ENCODE measurements at regions not wholly inside any gene's neighbourhood (a gene's known extent, or its start where the extent isn't known, plus 50 kb on each side); places are given as distances from the start of the nearest gene placed in this dataset.

DNA sequence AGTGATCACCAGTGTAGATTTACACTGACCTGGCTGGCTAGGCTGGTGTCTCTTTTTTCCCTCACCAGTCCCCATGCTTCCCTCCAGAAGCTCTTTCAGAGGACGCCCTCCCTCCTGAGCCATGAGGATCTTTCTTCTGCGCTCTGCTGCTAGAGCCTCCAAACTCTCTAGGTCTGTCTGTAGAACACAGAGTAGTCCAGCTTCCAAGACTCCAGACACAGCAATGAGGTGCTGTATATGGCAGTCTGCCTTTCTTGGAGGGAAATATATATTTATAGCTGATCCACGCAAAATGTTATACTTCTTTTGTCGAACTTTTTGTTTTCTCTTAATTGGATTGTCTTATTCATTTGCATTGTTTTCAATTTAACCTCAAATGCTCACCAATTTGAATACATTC lies 1121.8 kb downstream of the ROBO2 start:
- DNase-seq, result no peak

- no peak for DNase-seq
Measured at GRCh38 chr3:78163379-78163778, 1123.5 kb downstream of the ROBO2 start.

GRCh38 chr3:78165876-78166275 lies 1126.0 kb downstream of the ROBO2 start:
- DNase-seq, result no peak

DNA sequence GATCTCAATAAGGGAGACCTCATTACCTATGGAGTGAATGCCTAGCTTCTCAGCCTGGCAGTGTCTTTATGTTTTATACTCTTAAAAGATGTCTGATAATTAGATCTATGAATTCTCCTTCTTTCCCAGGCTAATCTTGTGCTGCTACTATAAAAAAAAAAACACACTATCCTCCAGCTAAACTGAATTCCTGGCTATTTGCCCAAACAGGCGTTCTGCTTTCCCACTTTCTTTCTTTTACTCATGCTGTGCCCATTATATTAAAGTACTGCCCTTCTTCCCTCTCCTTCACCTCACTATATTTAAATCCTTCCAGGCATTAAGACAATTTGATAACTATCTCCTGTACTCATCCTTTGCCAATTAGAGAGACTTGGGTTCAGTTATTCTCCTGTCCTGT lies 1134.9 kb downstream of the ROBO2 start:
- DNase-seq, result peak; percentile 93

- DNase-seq, result no peak
Measured at GRCh38 chr3:78176869-78177268, 1137.0 kb downstream of the ROBO2 start.

GRCh38 chr3:78177780-78178179 lies 1137.9 kb downstream of the ROBO2 start:
- DNase-seq, result no peak

DNA sequence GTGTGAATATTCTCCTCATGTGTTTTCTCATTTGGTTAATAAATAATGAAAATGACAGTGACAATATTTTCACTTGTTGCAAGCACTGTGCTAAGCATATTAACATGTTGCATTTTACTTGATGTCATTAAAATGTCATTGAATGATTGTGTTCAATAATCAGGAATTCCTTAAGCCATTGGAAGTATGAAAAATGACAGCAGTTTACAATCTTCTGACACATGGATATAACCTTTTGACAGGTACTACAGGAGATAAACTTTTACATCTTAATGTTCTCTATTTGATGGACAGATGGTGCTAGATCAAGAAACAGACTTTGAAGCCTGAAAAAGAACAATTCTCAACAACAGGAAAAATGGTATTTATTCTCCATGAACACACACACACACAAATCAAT lies 1138.3 kb downstream of the ROBO2 start:
- no peak for DNase-seq

DNA sequence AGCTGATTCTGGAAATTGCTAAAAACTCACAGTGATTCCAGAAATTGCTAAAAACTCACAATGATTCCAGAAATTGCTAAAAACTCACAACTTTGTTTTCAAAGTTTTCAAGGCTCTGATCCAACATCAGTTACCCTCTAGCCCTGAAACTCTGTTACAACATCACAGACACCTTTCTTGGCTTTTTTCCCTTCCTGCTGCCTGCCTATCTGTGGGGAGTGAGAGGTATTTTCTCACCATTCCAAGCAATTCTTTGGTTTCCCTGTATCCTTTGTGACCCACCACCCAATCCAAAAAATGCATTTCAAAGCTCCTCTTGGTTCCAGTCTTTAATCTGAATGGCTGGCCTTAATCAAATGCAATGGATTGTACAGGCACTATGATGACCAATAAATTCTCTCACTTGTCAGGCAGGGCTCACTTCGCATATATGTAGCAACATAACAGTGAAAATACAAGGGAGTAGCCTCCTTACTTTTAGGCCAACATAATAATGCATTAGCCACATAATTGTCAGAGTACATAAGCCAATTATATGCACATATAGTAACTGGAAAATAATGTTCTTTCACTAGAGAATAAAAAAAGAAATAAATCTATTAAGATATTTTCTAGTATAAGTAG lies 1139.0 kb downstream of the ROBO2 start:
- DNase-seq, result no peak

DNA sequence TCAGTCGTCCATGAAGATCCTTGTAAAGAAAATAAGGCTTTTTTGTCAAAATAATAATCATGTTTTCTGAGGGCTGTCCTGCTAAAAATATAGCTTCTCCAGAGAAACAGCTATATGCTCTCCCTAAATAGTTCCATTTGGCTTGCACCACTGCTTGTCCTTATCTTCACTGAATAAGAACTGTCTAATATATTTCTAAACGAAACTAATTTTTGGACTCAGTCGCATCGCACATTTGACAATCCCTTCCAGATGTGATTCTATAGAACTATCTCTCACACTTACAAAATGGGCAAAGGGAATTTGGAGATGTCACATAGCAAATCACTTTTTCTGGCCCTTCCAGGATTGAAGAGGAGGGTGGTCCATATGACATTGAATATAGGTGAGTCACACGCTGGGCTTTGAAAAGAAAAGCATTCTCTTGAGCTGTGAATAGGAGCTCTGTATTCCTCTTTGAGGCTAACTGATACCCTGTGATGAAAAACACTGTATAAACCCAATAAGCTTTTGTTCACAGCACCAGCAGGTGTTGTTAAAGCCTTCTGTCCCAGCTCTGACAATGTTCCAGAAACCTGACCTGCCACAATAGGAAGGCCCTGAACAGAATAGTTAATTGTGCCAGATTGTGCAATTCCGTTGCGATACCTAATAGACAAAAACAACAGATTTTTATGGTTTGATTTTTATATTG lies 1144.2 kb downstream of the ROBO2 start:
- no peak for DNase-seq

DNA sequence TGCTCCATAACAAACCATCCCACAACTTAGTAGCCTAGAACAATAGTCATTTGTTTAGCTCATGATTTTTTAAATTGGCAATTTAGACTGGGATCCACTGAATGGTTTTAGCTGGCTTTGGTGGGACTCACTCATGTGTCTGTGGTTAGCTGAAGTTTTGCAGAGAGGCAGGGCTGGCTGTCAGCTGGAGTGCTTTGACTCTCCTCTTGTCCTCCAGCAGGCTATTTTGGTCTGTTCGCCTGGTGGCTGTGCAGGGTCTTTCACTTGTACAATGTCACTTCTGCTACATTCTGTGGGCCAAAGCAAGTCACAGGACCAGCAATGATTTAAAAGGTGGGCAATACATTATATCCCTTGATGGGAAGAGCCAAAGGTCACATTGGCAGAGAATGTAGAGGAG lies 1146.5 kb downstream of the ROBO2 start:
- DNase-seq, result no peak

GRCh38 chr3:78201091-78201490 lies 1161.2 kb downstream of the ROBO2 start:
- no peak for DNase-seq

DNA sequence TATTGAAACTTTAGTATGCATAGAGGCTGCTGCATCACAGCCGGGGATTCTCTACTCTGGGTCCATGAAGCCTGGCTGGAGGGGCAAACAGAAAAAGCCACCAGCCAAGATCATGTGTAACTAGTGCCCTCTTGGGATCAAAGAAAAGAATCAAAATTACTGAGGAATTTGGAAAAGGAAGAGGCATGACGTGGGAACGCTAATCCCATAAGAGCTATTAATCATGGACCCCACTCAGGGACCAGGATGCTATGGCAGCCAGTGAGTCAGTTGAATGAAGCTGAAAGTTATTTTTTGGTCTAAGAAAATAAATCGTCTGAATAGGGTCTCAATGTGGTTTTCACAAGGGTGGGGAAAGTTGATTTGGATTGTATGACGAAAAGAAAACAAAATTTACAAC lies 1165.1 kb downstream of the ROBO2 start:
- DNase-seq, result peak; percentile 1

DNA sequence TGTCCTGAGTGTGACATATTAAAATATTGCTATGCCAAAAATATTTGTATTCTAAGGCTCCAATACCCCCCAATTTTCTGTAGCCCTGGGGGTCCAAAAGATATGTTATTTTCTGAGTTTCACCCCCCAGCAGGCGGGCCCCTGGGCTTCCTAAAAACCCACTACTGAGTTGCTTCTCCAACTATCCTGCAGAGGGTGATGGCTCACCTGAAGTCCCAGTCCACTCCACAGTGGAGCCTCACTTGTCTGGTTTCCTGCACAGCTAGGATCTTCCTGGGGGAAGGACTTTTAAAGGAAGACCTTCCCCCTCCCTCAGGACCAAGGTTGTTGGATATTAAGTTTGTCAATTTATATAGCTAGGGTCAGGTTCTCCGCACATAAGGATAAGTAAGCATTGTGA lies 1181.4 kb downstream of the ROBO2 start:
- no peak for DNase-seq

DNA sequence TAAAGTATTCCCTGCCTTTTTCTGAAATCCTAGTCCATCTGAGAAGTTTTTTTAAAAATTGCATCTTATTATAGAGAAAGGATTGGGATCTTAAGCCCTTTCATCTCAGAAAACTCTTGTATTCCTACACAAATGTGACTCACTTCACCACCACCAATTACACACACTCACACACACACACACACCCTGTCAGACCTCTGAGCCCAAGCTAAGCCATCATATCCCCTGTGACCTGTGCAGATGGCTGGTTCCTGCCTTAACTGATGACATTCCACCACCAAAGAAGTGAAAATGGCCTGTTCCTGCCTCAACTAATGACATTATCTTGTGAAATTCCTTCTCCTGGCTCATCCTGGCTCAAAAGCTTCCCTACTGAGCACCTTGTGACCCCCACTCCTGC lies 1181.9 kb downstream of the ROBO2 start:
- DNase-seq, result no peak

GRCh38 chr3:78235841-78236240 lies 1195.9 kb downstream of the ROBO2 start:
- no peak for DNase-seq

DNA sequence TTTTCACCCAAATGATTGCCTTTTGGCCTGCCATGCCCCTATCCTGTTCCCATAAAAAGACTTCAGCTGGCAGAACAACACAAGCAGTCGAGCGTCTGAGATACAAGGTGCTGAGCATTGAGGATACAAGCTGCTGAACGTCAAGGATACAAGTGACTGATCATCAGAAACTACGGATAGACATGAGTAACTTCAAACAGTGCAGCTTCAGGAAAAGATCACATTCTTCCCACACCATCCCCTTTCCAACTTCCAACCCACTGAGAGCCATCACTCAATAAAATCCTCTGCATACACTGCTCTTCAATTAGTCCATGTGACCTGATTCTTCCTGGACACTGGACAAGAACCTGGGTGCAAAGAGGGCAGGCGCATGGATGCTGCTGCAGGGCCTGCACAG lies 1198.9 kb downstream of the ROBO2 start:
- DNase-seq, result no peak

- DNase-seq, result no peak
Measured at GRCh38 chr3:78242724-78243123, 1202.8 kb downstream of the ROBO2 start.

DNA sequence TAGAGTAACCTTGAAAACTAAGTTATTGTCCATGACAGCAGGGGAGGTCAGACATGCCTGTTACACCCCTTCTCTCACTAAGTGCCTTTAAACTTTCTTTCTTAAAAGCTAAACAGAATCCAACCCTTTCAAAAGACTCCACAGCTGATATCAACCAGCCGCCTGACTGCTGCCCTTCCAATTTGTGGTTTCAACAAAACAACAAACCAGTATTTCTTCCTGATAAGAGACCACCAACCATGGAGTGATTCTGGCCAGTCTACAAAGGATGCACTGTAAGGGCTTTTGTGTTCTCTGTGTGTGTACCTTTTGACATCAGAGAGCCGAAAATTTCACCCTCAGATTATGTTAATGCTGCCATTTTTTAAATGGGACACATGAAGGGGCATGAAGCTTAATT lies 1204.2 kb downstream of the ROBO2 start:
- DNase-seq, result no peak

DNA sequence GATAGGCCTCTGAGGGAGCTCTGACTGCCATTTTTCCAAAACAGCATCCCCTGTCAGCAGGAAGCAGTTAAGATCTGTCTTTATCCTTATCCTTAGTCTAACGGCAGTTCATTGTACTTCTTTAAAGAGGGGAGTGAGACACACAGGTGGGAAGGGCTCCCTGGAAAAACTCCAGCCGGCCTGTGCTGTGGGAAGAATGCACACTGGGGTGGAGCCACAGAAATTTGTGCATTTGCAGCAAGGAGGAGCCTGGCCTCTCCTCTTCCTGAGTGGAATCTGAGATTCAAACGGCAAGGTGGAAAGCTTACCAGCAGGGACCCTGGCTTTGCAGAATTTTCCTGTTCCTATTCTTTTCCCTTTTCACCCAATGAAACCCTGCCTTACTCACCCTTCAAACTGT lies 1209.4 kb downstream of the ROBO2 start:
- DNase-seq, result no peak

DNA sequence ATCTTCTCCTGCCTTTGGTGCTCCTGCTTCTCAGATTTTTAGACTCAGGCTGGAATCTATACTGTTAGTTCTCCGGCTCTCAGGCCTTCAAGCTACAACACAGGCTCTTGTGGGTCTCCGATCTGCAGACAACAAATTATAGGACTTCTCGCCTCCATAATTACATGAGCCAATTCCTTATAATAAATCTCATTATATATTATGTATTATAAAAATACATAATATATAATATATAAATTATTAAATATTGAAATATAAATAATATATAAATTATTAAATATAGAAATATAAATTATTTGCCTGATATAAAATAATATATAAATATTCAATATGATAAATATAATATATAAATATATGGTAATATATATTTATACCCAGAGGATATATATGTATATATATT lies 1214.0 kb downstream of the ROBO2 start:
- no peak for DNase-seq

DNA sequence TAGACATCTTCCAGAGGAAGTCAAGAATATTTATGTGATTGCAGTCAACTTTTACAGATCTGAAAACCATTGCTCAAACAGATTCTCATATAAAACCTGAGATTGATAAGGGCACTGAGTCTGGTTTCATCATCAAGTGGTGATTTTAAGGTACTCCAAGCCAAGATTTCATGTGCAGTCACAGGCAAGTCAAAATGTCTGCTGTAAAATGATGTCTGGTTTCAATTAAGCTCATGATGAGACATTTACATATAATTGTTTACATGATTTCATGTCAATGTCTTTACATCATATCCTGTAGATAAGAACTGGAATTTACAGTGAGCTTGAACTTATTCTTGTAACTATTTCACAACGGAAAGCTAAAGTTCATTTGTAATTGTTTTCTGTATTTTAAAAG lies 1215.5 kb downstream of the ROBO2 start:
- DNase-seq, result no peak

- DNase-seq, result no peak
Measured at GRCh38 chr3:78256123-78256522, 1216.2 kb downstream of the ROBO2 start.

DNA sequence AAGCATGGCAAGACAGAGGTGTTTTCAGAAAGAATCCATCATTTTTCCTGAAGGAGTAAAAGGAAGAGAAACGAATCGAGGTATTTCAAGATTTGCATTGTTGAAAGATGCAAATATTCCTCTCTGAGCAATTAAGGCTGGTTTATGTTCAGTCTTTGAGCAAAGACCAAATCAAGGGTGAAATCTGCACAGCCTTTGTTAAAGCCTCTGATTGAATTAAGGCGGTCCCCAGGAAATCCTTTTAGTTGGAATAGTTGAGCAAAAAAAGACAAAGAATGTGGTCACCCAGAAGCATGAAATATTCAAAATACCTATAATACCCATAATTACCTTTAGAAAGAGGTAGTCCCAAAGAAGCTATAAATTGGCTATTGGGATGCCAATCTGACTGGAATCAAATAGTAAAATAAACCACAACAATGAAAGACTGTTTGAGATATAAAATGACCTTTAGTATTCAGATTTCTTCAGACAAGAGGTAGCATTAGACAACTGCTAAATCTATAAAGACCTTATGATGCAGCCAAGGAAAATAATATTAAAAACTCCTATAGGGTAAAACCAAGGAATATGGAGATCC lies 1218.1 kb downstream of the ROBO2 start:
- DNase-seq, result no peak

GRCh38 chr3:78258798-78259197 lies 1218.9 kb downstream of the ROBO2 start:
- DNase-seq, result no peak

DNA sequence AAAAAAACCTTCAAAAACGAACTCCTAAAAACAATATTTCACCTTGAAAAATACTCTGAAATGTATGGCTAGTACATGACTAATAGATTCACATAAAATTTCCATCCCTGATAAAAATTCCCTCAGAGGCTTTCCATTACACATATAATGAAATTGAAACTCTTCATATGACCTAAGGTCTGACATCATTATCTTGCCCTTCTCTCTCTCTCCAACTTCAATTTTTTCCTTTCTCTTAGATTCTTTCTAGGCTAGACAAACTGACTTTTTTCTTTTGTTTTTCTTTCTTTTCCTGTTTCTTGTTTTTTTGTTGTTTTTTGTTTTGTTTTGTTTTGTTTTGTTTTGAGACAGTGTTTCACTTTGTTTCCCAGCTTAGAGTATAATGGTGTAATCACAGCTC lies 1220.5 kb downstream of the ROBO2 start:
- DNase-seq, result no peak
